ENCODE measurements at regions not wholly inside any gene's neighbourhood (a gene's known extent, or its start where the extent isn't known, plus 50 kb on each side); places are given as distances from the start of the nearest gene placed in this dataset.

DNA sequence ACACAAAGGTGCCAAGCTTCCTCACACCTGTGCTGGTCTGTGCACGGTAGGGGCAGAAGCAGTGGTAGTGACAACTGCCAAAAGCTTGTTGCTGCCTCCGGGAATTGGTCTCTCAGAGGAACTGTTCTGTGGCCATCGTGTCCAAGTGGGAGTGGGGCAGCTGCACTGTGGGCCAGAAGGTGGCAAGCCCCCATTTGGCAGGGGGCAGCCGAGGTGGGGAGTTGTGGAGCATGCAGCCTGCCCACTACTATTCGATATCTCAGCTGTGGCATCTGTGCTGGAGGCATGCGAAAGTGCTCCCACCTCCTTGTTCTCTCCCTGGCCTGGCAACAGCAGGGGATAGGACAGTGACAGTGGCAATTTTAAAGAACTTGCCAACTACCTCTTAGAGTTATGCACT is 192.8 kb downstream of the TBX22 start:
- Histone ChIP-seq H3K36me3 (ENCODE audit: control insufficient read depth in 2 of 2, insufficient read depth in 2 of 2, low read length in 1 of 2) (no peaks in the 10 kb centered on the region), H3K9me3 (ENCODE audit: control insufficient read depth in 2 of 2, insufficient read depth in 1 of 2, low read depth in 1 of 2, low read length in 1 of 2) (no peaks in the 10 kb centered on the region), H3K4me1 (ENCODE audit: control insufficient read depth in 2 of 2, insufficient read depth in 2 of 2, low read length in 1 of 2) (no peaks in the 10 kb centered on the region), H3K4me3 (ENCODE audit: low read depth in 1 of 2, low read length in 2 of 2) (no peak overlapping the region), H3K27me3 (ENCODE audit: control insufficient read depth in 1 of 2, insufficient read depth in 2 of 2, low read length in 2 of 2) (no peaks in the 10 kb centered on the region), H3K27ac (ENCODE audit: low read depth in 2 of 2, low read length in 1 of 2) (no peak overlapping the region)
- WGBS, 2 donors: 67 to 85% methylated on average over 6 of the region's 6 CpGs

- Histone ChIP-seq H3K9me3 (ENCODE audit: control insufficient read depth in 2 of 2, insufficient read depth in 1 of 2, low read depth in 1 of 2, low read length in 1 of 2) (peaks cover 0 to 5% of the 10 kb centered on the region in 2 donors), H3K27ac (ENCODE audit: low read depth in 2 of 2, low read length in 1 of 2) (no peak overlapping the region), H3K4me1 (ENCODE audit: control insufficient read depth in 2 of 2, insufficient read depth in 2 of 2, low read length in 1 of 2) (no peaks in the 10 kb centered on the region), H3K4me3 (ENCODE audit: low read depth in 1 of 2, low read length in 2 of 2) (no peak overlapping the region), H3K27me3 (ENCODE audit: control insufficient read depth in 1 of 2, insufficient read depth in 2 of 2, low read length in 2 of 2) (no peaks in the 10 kb centered on the region), H3K36me3 (ENCODE audit: control insufficient read depth in 2 of 2, insufficient read depth in 2 of 2, low read length in 1 of 2) (no peaks in the 10 kb centered on the region)
- 42 to 64% methylated on average over 2 of the region's 2 CpGs for WGBS, 2 donors
Observed at GRCh38 chrX:80216086-80216485, 201.5 kb downstream of the TBX22 start.

DNA sequence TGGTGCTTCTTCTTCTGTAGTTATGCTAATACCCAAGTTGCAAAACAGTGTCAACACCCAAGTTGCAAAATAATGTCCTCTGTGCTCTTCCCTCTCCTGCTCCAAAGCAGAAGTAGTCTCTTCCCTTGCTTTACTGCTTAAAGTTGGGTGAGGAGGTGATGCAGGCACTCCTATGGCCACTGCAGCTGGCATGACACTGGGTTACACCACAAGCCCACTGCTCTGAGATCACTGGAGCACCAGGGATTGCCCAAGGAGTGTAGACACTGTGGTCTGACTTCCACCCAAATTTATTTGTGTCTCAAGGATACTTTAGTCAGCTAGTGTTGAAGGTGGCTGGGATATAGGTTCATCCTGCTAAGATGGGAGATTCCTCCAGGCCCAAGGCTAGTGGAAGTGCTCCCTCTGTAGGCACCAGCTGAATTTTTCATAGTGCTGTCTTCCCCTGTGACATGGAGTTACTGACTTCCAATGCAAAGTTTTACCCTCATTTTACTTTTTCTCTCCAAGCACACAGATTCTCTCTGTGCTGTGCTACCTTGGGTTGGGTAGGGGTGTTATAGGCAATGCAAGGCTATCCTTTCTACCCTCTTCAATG is 196.2 kb upstream of the TENT5D start:
- H3K4me1 ChIP-seq (ENCODE audit: control insufficient read depth in 2 of 2, insufficient read depth in 2 of 2, low read length in 1 of 2): no peaks in the 10 kb centered on the region
- no peaks in the 10 kb centered on the region for H3K9me3 ChIP-seq (ENCODE audit: control insufficient read depth in 2 of 2, insufficient read depth in 1 of 2, low read depth in 1 of 2, low read length in 1 of 2)
- no peaks in the 10 kb centered on the region for H3K36me3 ChIP-seq (ENCODE audit: control insufficient read depth in 2 of 2, insufficient read depth in 2 of 2, low read length in 1 of 2)

GRCh38 chrX:80229626-80230025 is 190.6 kb upstream of the TENT5D start:
- no peak overlapping the region for H3K27ac ChIP-seq (ENCODE audit: low read depth in 2 of 2, low read length in 1 of 2)
- no peak overlapping the region for H3K4me3 ChIP-seq (ENCODE audit: low read depth in 1 of 2, low read length in 2 of 2)
- H3K9me3 ChIP-seq (ENCODE audit: control insufficient read depth in 2 of 2, insufficient read depth in 1 of 2, low read depth in 1 of 2, low read length in 1 of 2): no peaks in the 10 kb centered on the region
- H3K4me1 ChIP-seq (ENCODE audit: control insufficient read depth in 2 of 2, insufficient read depth in 2 of 2, low read length in 1 of 2): no peaks in the 10 kb centered on the region
- WGBS, 2 donors: 50 to 71% methylated on average over 2 of the region's 2 CpGs
- no peaks in the 10 kb centered on the region for H3K36me3 ChIP-seq (ENCODE audit: control insufficient read depth in 2 of 2, insufficient read depth in 2 of 2, low read length in 1 of 2)
- H3K27me3 ChIP-seq (ENCODE audit: control insufficient read depth in 1 of 2, insufficient read depth in 2 of 2, low read length in 2 of 2): no peaks in the 10 kb centered on the region

More for the DNA sequence above, 196.2 kb upstream of the TENT5D start:
- no peak overlapping the region for H3K4me3 ChIP-seq (ENCODE audit: low read depth in 1 of 2, low read length in 2 of 2)
- no peak overlapping the region for H3K27ac ChIP-seq (ENCODE audit: low read depth in 2 of 2, low read length in 1 of 2)
- H3K27me3 ChIP-seq (ENCODE audit: control insufficient read depth in 1 of 2, insufficient read depth in 2 of 2, low read length in 2 of 2): no peaks in the 10 kb centered on the region

DNA sequence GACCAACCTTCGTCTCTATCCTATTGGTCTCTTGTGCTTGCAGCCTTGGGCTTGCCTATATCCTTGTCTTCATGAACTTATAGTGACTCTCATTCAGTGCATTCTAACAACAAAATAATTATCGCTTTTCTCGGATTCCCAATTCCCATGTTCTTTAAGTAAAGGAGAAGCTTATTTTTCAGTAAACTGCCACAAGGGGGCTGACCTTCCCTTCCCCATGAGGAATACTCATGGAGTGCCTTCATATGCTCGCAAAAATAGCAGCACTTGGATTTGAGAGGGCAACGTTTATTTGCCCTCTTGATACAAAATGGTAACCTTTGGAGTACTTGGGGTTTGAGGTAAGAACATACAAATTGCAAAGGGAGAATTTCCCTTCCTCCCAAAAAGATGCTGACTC is 183.2 kb upstream of the TENT5D start:
- WGBS, 2 donors: 59 to 70% methylated on average over 5 of the region's 5 CpGs
- Histone ChIP-seq H3K27me3 (ENCODE audit: control insufficient read depth in 1 of 2, insufficient read depth in 2 of 2, low read length in 2 of 2) (no peaks in the 10 kb centered on the region), H3K4me3 (ENCODE audit: low read depth in 1 of 2, low read length in 2 of 2) (no peak overlapping the region), H3K36me3 (ENCODE audit: control insufficient read depth in 2 of 2, insufficient read depth in 2 of 2, low read length in 1 of 2) (no peaks in the 10 kb centered on the region), H3K27ac (ENCODE audit: low read depth in 2 of 2, low read length in 1 of 2) (no peak overlapping the region), H3K4me1 (ENCODE audit: control insufficient read depth in 2 of 2, insufficient read depth in 2 of 2, low read length in 1 of 2) (no peaks in the 10 kb centered on the region), H3K9me3 (ENCODE audit: control insufficient read depth in 2 of 2, insufficient read depth in 1 of 2, low read depth in 1 of 2, low read length in 1 of 2) (no peaks in the 10 kb centered on the region)

- 44 to 58% methylated on average over 2 of the region's 2 CpGs for WGBS, 2 donors
- H3K27ac ChIP-seq (ENCODE audit: low read depth in 2 of 2, low read length in 1 of 2): no peak overlapping the region
Observed at GRCh38 chrX:80246271-80246670, 174.0 kb upstream of the TENT5D start.

DNA sequence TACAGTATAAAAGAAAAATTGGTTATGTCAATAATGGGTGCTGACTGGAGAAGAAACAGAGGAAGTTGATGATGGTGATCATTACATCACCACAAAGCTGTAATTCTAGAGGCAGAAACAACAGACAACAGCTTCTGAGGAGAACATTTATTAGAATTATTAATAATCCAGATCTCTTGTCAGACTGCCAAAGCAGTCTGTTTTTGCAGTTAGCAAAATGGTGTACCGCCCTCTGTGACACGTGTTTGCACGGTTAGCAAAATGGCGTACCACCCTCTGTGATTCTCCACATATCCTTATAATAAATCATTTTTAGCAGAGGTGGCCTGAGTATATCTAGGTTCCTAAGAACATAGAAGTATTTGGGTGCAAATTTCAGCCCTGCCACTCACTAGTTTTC is 154.0 kb upstream of the TENT5D start:
- H3K9me3 ChIP-seq (ENCODE audit: control insufficient read depth in 2 of 2, insufficient read depth in 1 of 2, low read depth in 1 of 2, low read length in 1 of 2): no peaks in the 10 kb centered on the region
- H3K27ac ChIP-seq (ENCODE audit: low read depth in 2 of 2, low read length in 1 of 2): no peak overlapping the region
- H3K4me1 ChIP-seq (ENCODE audit: control insufficient read depth in 2 of 2, insufficient read depth in 2 of 2, low read length in 1 of 2): no peaks in the 10 kb centered on the region
- 76 to 89% methylated on average over 4 of the region's 4 CpGs for WGBS, 2 donors
- H3K27me3 ChIP-seq (ENCODE audit: control insufficient read depth in 1 of 2, insufficient read depth in 2 of 2, low read length in 2 of 2): no peaks in the 10 kb centered on the region
- no peak overlapping the region for H3K4me3 ChIP-seq (ENCODE audit: low read depth in 1 of 2, low read length in 2 of 2)
- no peaks in the 10 kb centered on the region for H3K36me3 ChIP-seq (ENCODE audit: control insufficient read depth in 2 of 2, insufficient read depth in 2 of 2, low read length in 1 of 2)

More at GRCh38 chrX:80246271-80246670, 174.0 kb upstream of the TENT5D start:
- Histone ChIP-seq H3K4me3 (ENCODE audit: low read depth in 1 of 2, low read length in 2 of 2) (no peak overlapping the region), H3K36me3 (ENCODE audit: control insufficient read depth in 2 of 2, insufficient read depth in 2 of 2, low read length in 1 of 2) (no peaks in the 10 kb centered on the region), H3K27me3 (ENCODE audit: control insufficient read depth in 1 of 2, insufficient read depth in 2 of 2, low read length in 2 of 2) (no peaks in the 10 kb centered on the region), H3K4me1 (ENCODE audit: control insufficient read depth in 2 of 2, insufficient read depth in 2 of 2, low read length in 1 of 2) (no peaks in the 10 kb centered on the region), H3K9me3 (ENCODE audit: control insufficient read depth in 2 of 2, insufficient read depth in 1 of 2, low read depth in 1 of 2, low read length in 1 of 2) (no peaks in the 10 kb centered on the region)

DNA sequence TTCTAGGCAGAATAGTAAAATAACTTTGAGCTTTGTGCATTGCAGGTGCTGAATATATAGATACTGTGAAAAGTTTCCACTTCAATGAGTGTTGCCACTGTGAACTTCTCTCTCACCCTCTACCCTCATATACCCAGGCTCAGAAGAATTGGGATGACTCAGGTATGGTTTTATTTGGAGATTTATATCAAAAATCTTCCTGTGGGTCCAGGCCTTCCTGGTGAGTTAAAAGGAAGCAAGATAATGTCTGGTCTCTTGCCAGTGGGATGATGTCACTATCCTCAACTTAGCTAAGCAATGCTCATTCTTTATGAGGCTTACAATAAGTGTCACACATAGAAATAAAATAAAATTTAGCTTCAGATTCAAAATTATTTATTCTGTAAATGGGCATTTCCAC is 153.3 kb upstream of the TENT5D start:
- Histone ChIP-seq H3K27ac (ENCODE audit: low read depth in 2 of 2, low read length in 1 of 2) (no peak overlapping the region), H3K27me3 (ENCODE audit: control insufficient read depth in 1 of 2, insufficient read depth in 2 of 2, low read length in 2 of 2) (no peaks in the 10 kb centered on the region), H3K4me1 (ENCODE audit: control insufficient read depth in 2 of 2, insufficient read depth in 2 of 2, low read length in 1 of 2) (no peaks in the 10 kb centered on the region)

GRCh38 chrX:80267790-80268189 is 152.5 kb upstream of the TENT5D start:
- Histone ChIP-seq H3K36me3 (ENCODE audit: control insufficient read depth in 2 of 2, insufficient read depth in 2 of 2, low read length in 1 of 2) (no peaks in the 10 kb centered on the region), H3K4me3 (ENCODE audit: low read depth in 1 of 2, low read length in 2 of 2) (no peak overlapping the region), H3K27ac (ENCODE audit: low read depth in 2 of 2, low read length in 1 of 2) (no peak overlapping the region), H3K27me3 (ENCODE audit: control insufficient read depth in 1 of 2, insufficient read depth in 2 of 2, low read length in 2 of 2) (no peaks in the 10 kb centered on the region), H3K4me1 (ENCODE audit: control insufficient read depth in 2 of 2, insufficient read depth in 2 of 2, low read length in 1 of 2) (no peaks in the 10 kb centered on the region), H3K9me3 (ENCODE audit: control insufficient read depth in 2 of 2, insufficient read depth in 1 of 2, low read depth in 1 of 2, low read length in 1 of 2) (no peaks in the 10 kb centered on the region)
- 36 to 37% methylated on average over 1 of the region's 1 CpG for WGBS, 2 donors

More for the DNA sequence above, 153.3 kb upstream of the TENT5D start:
- H3K4me3 ChIP-seq (ENCODE audit: low read depth in 1 of 2, low read length in 2 of 2): no peak overlapping the region
- H3K36me3 ChIP-seq (ENCODE audit: control insufficient read depth in 2 of 2, insufficient read depth in 2 of 2, low read length in 1 of 2): no peaks in the 10 kb centered on the region
- H3K9me3 ChIP-seq (ENCODE audit: control insufficient read depth in 2 of 2, insufficient read depth in 1 of 2, low read depth in 1 of 2, low read length in 1 of 2): no peaks in the 10 kb centered on the region

DNA sequence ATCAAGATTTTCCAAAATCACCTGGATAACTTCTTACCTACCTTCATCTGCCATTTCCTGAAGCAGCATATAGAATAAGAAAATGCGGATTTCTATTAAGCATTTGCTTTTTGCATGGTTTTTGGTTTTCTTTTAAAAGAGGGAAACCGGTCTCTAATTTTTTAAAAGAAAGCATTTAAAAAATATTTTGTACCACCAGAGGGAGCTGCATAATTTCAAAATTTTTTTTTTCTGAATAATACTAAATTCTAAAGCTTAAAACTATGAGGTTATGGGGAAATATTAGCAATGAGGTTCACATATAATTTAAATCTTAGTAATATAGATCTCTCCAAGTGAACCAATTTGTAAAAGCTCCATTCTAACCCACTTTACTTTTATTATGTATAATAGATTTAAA is 137.7 kb upstream of the TENT5D start:
- Histone ChIP-seq H3K36me3 (ENCODE audit: control insufficient read depth in 2 of 2, insufficient read depth in 2 of 2, low read length in 1 of 2) (no peaks in the 10 kb centered on the region), H3K27ac (ENCODE audit: low read depth in 2 of 2, low read length in 1 of 2) (no peak overlapping the region), H3K4me3 (ENCODE audit: low read depth in 1 of 2, low read length in 2 of 2) (no peak overlapping the region), H3K27me3 (ENCODE audit: control insufficient read depth in 1 of 2, insufficient read depth in 2 of 2, low read length in 2 of 2) (no peaks in the 10 kb centered on the region), H3K9me3 (ENCODE audit: control insufficient read depth in 2 of 2, insufficient read depth in 1 of 2, low read depth in 1 of 2, low read length in 1 of 2) (no peaks in the 10 kb centered on the region), H3K4me1 (ENCODE audit: control insufficient read depth in 2 of 2, insufficient read depth in 2 of 2, low read length in 1 of 2) (no peaks in the 10 kb centered on the region)
- 52 to 75% methylated on average over 2 of the region's 2 CpGs for WGBS, 2 donors
